Limb (tissue), 2 donors: ENCODE measurements at regions not wholly inside any gene's neighbourhood (a gene's known extent, or its start where the extent isn't known, plus 50 kb on each side); places are given as distances from the start of the nearest gene placed in this dataset.

ENCODE experiments used
- DNase-seq, 2 donors: peaks; one replicate each; pipeline ENCODE4 v3.0.0-alpha.2; 2016; ENCODE audit errors: extremely low spot score in 2 of 2

GRCh38 chr5:67381236-67381880, 184.8 kb upstream of the CD180 start:
- DNase-seq, result peak in 1 of 2 donors; percentile 12

- no peak for DNase-seq
Measured at GRCh38 chr5:67380431-67380830, 183.8 kb upstream of the CD180 start.

DNA sequence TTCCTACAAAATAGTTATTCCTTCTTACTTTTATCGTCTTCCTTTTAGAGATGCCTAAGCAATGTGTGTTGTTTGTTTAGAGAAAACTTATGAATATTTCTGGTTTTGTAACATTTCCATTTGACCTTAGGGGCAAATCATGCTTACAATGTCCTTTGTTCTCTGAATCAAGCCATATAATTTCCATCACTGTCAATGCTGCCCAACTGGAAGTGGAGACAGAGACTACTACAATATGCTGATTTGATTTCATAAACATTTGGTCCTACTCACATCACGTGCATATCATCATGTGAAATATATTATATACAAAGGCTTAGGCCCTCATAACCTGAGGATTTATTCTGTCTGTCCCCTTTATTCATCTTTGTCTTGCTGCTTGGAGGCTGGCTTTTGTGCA, 183.2 kb upstream of the CD180 start:
- no peak for DNase-seq

GRCh38 chr5:67378256-67378655, 181.7 kb upstream of the CD180 start:
- DNase-seq, result no peak

- peak in 1 of 2 donors; percentile 34 for DNase-seq
Measured at GRCh38 chr5:67377631-67378030, 181.0 kb upstream of the CD180 start.

DNA sequence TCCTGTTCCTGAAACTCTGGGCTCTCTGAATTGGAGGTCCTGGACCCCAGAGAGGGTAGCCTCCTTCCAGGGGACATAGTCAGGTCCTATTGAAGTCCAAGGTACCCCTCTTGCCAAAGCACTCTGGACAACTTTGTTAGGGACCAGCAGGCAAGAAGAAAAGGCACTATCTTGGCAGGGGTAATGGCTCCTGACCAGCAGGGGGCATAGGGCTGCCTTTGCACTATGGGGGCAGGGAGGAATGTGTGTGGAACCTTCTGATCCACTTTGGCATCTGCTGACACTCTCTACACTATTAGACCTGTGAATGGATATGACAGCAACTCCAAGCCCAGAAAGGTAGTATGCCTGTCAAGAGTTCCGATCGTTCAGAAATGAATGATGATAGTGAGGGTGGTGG, 179.0 kb upstream of the CD180 start:
- DNase-seq, result no peak

DNA sequence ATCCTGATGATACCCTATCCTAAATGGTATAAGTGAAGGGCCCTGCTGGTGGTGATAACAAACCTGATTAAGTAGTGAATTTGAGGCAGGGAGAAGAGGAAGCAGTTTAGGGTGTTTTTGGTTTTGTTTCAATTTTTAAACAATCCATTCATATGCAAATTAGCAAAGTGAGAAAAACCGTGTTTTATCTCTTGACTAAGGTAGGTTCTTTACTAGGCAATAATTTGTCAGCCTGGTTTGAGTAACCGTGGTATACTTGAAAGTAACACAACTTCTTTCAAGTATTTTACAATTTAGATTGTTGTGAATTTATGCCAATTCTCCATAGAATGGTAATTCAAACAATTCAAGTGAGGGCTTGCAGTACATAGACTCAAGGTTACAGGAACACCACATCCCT, 177.8 kb upstream of the CD180 start:
- DNase-seq, result no peak

GRCh38 chr5:67373518-67373917, 176.9 kb upstream of the CD180 start:
- DNase-seq, result no peak

DNA sequence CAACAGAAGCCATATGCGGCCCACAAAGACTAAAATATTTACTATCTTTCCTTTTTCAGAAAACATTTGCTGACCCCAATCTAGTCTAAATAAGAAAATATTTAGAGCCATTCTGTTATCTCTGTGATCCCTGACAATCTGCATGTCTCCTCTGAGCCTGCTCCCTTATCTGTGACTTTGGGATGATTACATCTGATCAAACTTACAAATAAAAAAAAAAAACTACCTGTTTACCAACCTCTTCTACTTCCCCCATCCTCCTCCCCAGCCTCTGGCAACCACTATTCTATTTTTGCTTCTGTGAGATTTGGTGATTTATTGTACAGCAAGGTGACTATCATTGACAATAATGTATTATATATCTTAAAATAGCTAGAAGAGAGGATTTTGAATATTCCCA, 176.3 kb upstream of the CD180 start:
- DNase-seq, result no peak

- DNase-seq, result no peak
Measured at GRCh38 chr5:67371924-67372323, 175.3 kb upstream of the CD180 start.

DNA sequence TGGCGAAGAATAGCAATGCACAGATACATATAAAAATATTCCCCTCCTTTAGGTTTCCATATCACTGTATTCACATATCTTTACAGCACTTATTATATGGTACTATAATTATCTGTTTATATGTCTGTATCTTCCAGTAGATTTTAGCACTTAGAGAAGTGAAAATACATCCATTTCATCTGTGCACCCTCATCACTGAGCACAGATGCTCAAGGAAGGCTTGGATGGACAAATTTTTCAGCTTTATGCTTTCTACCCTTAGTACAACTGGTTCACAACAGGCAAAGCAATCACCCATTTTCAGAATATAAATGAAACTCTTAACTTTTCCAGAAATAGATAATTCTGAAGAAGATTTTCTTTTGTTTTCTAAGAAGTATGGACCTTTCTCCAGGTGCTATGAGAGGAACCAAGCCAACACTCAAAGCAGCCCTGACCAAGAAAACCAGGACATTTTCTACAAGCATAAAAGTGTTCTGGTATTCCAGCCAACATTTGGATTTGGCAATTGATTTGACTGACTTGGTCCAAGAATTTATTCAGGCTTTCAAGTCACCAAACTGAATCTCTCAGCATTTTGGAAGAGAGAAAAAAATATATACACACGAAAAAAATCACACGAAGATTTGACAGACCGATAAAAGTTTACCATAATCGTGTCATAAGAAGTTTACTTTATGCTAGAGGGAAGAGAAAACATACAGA, 170.2 kb upstream of the CD180 start:
- no peak for DNase-seq

- DNase-seq, result no peak
Measured at GRCh38 chr5:67366276-67366675, 169.7 kb upstream of the CD180 start.

DNA sequence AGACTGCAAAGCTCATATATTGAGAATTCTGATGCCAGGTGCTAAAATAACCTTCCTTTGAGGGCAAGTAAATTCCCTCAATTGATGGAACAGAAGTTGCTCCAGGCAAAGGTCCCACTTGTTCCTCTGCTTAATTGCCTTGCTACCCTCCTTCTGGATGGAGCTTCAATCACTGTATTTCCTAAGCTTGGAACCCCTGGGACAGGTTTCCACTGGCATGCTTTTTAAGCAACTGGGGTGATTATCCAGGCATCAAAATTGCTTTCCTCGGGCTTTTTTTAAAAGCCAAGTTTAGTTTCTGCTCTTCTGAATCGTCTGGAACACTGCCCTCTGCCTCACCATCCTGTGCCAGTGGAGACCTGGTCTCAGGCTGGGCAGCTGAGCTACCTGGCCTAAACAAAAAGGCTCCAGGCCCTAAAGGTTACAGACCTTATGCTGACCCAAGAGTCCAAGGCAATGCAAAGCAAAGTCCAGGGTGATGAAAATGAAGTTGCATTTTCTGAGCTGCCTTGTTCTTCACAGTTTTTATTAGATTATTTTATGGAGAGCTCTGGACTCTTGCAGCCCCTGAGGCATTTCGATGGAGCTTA, 167.9 kb upstream of the CD180 start:
- no peak for DNase-seq

DNA sequence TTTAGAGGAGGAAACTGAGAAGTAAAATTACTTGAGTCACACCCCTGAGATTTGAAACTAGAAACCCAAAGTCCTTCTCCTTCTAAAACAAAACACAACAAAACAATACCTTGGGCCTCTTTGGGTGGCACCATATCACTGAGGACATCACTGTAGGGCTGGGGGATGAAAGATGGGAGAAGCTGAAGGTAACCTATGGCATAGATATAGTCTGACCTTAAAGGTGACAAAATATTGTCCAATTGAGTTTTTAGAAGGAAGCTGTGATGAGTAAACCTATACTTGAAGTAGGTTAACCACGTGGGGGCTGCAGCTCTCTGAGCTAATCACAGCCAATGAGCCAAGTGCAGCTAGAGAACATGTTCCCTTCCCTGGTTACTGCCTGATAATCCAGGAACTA, 167.4 kb upstream of the CD180 start:
- DNase-seq, result no peak

GRCh38 chr5:67363180-67363709, 166.6 kb upstream of the CD180 start:
- DNase-seq, result no peak

DNA sequence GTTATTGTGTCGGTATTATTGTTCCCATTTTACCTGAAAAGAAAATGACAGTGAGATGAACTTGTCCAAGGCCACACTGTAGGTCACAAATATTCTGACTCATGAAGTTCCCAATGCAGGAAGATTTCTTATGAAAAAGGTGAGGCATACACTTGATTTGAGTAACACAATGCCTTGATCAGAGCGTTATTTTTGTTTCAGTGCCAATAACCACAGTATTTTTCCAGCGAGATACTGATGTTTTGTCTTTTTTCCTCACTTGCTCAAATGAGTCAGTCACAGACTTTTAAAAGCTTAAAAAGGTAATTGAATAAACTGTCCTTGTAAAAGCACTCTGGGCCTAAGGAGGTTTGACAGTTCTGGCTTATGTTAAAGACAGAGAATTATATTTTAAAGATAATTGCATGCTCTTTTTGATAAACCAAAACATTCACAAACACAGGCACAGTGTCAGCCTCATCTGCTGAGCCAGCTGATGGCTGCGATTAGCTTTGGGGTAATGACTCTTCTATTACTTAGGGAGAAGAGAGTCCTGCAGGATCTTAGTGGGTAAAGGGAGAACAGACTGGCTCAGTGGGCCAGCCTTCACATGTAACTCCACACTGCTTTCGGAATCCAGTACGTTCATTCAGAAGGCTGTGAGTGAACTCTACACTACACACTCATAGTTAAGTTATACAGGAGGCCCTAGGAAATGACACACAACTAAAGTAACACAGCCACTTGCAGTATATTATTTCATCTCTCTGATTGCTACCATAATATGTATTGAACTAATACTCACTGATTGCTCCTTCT, 165.5 kb upstream of the CD180 start:
- no peak for DNase-seq

GRCh38 chr5:67360047-67360446, 163.4 kb upstream of the CD180 start:
- no peak for DNase-seq

GRCh38 chr5:67358186-67358585, 161.6 kb upstream of the CD180 start:
- no peak for DNase-seq

DNA sequence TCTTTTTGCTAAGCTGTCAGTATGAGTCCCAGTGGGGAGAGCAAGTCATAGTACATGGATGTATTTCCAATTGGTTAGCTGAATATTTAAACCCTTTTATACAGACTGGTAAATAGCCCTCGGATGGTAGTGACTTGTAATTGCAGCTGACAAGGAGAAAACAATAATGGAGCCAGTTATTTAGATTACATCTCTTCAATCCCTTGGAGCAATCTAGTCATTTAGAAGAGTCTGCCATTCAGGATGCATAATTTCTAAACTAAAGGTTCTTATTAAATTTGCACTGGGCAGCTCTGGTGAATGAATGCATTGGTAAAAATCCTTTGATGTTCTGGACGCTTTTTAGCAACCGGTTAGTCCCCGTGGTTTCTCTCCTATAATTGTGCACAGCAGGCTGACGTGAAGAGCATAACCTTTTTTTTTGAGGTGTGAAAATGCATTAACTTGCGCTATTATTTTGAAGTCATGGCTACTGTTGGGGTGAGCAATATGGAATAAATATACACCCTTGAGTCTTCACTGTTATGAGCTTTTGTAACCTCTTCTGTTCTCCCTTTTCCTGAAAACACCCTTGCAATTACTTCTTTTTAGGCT, 158.6 kb upstream of the CD180 start:
- no peak for DNase-seq

DNA sequence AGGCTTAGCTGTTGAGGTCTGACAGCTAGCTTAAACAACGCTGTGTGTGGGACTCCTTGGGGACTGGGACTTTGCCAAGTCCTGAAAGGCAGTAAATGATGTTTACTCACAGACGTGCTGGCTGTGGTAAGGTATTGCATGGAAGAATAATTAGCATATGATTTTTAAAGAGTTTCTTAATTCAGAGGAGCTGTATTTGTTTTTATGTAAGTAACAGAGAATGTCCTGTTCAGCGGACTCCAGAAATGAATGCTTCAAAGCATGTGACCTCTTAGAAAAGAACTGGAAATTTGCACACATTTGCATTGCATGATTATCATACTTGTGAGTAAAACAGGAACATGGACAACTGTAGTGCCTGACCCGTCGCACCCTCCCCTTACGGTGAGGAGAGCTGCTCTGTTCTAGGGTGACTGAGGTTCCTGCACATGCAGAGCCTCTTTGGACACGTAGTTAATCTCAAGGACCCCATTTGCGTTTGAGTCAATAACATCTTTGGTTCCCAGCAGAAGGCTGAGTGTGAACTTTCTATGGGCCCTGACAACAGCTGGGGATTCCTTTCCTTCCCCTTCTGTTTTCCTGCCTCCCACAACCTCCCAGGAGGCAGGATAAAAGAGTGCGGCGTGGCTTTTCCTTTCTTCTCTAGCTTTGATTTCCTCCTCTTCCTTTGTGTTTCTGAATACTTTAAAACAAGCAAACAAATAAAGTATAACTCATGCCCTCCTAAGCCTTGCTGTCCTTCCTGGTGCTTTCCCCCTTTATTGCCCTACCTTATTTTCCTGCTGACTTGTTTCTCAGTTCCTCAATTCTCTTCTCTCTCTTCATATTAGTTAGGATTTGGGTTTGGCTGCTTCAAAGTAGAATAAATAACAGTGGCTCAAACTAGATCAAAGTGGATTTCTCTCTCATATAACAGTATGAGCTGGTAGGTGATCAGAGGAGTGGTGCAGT, 157.2 kb upstream of the CD180 start:
- DNase-seq, result no peak
